ENCODE measurements at regions not wholly inside any gene's neighbourhood (a gene's known extent, or its start where the extent isn't known, plus 50 kb on each side); places are given as distances from the start of the nearest gene placed in this dataset.

- TF ChIP-seq, protein P1, sequence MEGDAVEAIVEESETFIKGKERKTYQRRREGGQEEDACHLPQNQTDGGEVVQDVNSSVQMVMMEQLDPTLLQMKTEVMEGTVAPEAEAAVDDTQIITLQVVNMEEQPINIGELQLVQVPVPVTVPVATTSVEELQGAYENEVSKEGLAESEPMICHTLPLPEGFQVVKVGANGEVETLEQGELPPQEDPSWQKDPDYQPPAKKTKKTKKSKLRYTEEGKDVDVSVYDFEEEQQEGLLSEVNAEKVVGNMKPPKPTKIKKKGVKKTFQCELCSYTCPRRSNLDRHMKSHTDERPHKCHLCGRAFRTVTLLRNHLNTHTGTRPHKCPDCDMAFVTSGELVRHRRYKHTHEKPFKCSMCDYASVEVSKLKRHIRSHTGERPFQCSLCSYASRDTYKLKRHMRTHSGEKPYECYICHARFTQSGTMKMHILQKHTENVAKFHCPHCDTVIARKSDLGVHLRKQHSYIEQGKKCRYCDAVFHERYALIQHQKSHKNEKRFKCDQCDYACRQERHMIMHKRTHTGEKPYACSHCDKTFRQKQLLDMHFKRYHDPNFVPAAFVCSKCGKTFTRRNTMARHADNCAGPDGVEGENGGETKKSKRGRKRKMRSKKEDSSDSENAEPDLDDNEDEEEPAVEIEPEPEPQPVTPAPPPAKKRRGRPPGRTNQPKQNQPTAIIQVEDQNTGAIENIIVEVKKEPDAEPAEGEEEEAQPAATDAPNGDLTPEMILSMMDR (IDR thresholded peaks at IDR 0.05): no peak
- TF ChIP-seq POLR2A (IDR thresholded peaks at IDR 0.05): no peak
Measured at GRCh38 chr6:77021778-77022177, 441.5 kb downstream of the HTR1B start.

All from Peyer's patch (tissue), 4 donors.